ENCODE measurements at regions not wholly inside any gene's neighbourhood (a gene's known extent, or its start where the extent isn't known, plus 50 kb on each side); places are given as distances from the start of the nearest gene placed in this dataset.

GRCh38 chr15:46946953-46947352, 770.4 kb upstream of the SEMA6D start (continued):
- TF ChIP-seq SIRT6 (IDR thresholded peaks at IDR 0.05; ENCODE audit: low read length) (no peak), JUND (IDR thresholded peaks at IDR 0.05; ENCODE audit: low read length) (no peak), TAF7 (optimal IDR thresholded peaks at IDR 0.05; ENCODE audit: borderline replicate concordance, low read depth, low read length) (no peak), ZNF274 (IDR thresholded peaks at IDR 0.05; ENCODE audit: borderline replicate concordance, extremely low read depth, low read length) (no peak), RXRA (IDR thresholded peaks at IDR 0.05; ENCODE audit: insufficient read depth, low read depth, low read length) (no peak)

Data from H1 (cell line).